HG03469 (cell line): ENCODE measurements at regions not wholly inside any gene's neighbourhood (a gene's known extent, or its start where the extent isn't known, plus 50 kb on each side); places are given as distances from the start of the nearest gene placed in this dataset.
"Not testable (repeated sequence)": the region's sequence is repeated elsewhere in the genome, so short reads cannot be mapped to it uniquely, and the experiment has no call there.

ENCODE experiments used
- ATAC-seq: cut with Tn5 transposase; IDR thresholded peaks from one replicate; pipeline ENCODE4 v1.9.1; 2021; ENCODE audit warnings: mild to moderate bottlenecking, moderate library complexity, moderate number of reproducible peaks; ENCODE audit not compliant: unreplicated experiment

- ATAC-seq, result no peak
Measured at GRCh38 chr10:109418795-109419194, 504.5 kb downstream of the XPNPEP1 start.

GRCh38 chr10:109417803-109418202 lies 505.5 kb downstream of the XPNPEP1 start:
- ATAC-seq, result no peak

GRCh38 chr10:109412353-109412752 lies 511.0 kb downstream of the XPNPEP1 start:
- no peak for ATAC-seq

- no peak for ATAC-seq
Measured at GRCh38 chr10:109411917-109412316, 511.4 kb downstream of the XPNPEP1 start.

GRCh38 chr10:109405338-109405737 lies 518.0 kb downstream of the XPNPEP1 start:
- ATAC-seq, result no peak

GRCh38 chr10:109403551-109403950 lies 519.8 kb downstream of the XPNPEP1 start:
- ATAC-seq, result no peak

- no peak for ATAC-seq
Measured at GRCh38 chr10:109393425-109393824, 529.9 kb downstream of the XPNPEP1 start.

- ATAC-seq, result no peak
Measured at GRCh38 chr10:109386921-109387320, 536.4 kb downstream of the XPNPEP1 start.

GRCh38 chr10:109386101-109386500 lies 537.2 kb downstream of the XPNPEP1 start:
- no peak for ATAC-seq

GRCh38 chr10:109379186-109379585 lies 544.1 kb downstream of the XPNPEP1 start:
- ATAC-seq, result no peak

- no peak for ATAC-seq
Measured at GRCh38 chr10:109374215-109374614, 549.1 kb downstream of the XPNPEP1 start.

GRCh38 chr10:109359316-109359715 lies 564.0 kb downstream of the XPNPEP1 start:
- ATAC-seq, result no peak

GRCh38 chr10:109358325-109358724 lies 565.0 kb downstream of the XPNPEP1 start:
- no peak for ATAC-seq

GRCh38 chr10:109348324-109348723 lies 575.0 kb downstream of the XPNPEP1 start:
- ATAC-seq, result no peak

GRCh38 chr10:109343293-109343692 lies 580.0 kb downstream of the XPNPEP1 start:
- ATAC-seq, result no peak

GRCh38 chr10:109341986-109342385 lies 581.3 kb downstream of the XPNPEP1 start:
- no peak for ATAC-seq

- ATAC-seq, result no peak
Measured at GRCh38 chr10:109328001-109328400, 595.3 kb downstream of the XPNPEP1 start.

- ATAC-seq, result no peak
Measured at GRCh38 chr10:109327266-109327665, 596.0 kb downstream of the XPNPEP1 start.

GRCh38 chr10:109324721-109325120 lies 598.6 kb downstream of the XPNPEP1 start:
- ATAC-seq, result no peak

GRCh38 chr10:109317746-109318366 lies 605.5 kb downstream of the XPNPEP1 start:
- ATAC-seq, result no peak

- ATAC-seq, result not testable (repeated sequence)
Measured at GRCh38 chr10:109314016-109314415, 609.3 kb downstream of the XPNPEP1 start.

- not testable (repeated sequence) for ATAC-seq
Measured at GRCh38 chr10:109312555-109312954, 610.8 kb downstream of the XPNPEP1 start.

GRCh38 chr10:109308971-109309370 lies 614.3 kb downstream of the XPNPEP1 start:
- no peak for ATAC-seq
